HG02798 (cell line): ENCODE measurements at regions not wholly inside any gene's neighbourhood (a gene's known extent, or its start where the extent isn't known, plus 50 kb on each side); places are given as distances from the start of the nearest gene placed in this dataset.
"Not testable (repeated sequence)": the region's sequence is repeated elsewhere in the genome, so short reads cannot be mapped to it uniquely, and the experiment has no call there.

Experiments
- ATAC-seq: cut with Tn5 transposase; IDR thresholded peaks from one replicate; pipeline ENCODE4 v1.9.1; 2021; ENCODE audit warnings: mild to moderate bottlenecking; ENCODE audit not compliant: unreplicated experiment, poor library complexity

GRCh38 chr9:624935-625500, 216.5 kb upstream of the DMRT1 start:
- no peak for ATAC-seq

- ATAC-seq: no peak
These were observed 215.9 kb upstream of the DMRT1 start for GRCh38 chr9:625613-626012.

DNA sequence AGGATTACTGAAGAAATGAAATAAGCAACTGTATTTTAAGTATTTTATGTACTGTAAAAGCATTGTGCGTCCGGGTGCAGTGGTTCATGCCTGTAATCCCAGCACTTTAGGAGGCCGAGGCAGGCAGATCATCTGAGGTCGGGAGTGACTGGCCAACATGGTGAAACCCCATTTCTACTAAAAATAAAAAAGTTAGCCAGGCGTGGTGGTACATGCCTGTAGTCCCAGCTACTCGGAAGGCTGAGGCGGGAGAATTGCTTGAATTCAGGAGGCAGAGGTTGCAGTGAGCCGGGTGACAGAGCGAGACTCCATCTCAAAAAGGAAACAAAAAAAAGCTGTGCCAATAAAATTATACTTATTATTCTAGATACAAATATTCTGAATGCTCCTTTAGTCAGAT, 215.4 kb upstream of the DMRT1 start:
- ATAC-seq: not testable (repeated sequence)

- ATAC-seq: no peak
These were observed 214.9 kb upstream of the DMRT1 start for GRCh38 chr9:626596-626995.

- no peak for ATAC-seq
These were observed 214.0 kb upstream of the DMRT1 start for GRCh38 chr9:627336-627970.

GRCh38 chr9:629146-629545, 212.4 kb upstream of the DMRT1 start:
- no peak for ATAC-seq

DNA sequence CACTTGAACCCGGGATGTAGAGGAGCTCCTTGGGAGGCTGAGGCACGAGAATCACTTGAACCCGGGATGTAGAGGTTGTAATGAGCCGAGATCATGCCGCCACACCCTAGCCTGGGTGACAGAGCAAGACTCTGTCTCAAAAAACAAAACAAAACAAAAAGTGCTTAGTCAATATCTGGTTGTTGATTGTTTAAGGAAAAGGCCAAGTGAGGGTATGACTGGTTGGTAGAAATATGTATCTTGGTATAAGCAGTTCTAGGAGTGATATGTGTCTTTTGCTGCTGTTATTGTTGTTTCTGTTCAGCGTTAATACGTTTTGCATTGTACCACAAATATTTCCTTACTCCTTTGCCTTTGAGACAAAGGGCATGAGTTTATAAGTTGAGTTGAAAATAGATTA, 210.7 kb upstream of the DMRT1 start:
- ATAC-seq: no peak

DNA sequence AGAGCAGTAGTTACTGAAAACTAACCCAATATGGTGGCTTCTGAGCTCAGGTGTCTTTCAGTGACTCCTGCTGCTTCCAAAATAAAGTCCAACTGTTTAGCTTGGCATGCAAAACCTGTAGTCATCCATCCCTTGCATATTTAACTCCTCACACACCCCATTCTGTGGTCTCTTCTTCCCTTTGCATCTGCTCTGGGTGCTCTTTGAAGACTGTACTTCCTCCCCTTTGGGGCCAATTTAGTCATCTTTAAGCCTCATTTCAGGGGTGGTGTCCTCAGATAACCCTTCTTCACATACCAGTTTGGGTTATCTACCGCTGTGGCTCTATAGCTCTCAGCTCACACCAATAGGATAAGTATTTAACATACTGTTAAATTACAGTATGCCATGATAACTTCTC, 209.9 kb upstream of the DMRT1 start:
- no peak for ATAC-seq

DNA sequence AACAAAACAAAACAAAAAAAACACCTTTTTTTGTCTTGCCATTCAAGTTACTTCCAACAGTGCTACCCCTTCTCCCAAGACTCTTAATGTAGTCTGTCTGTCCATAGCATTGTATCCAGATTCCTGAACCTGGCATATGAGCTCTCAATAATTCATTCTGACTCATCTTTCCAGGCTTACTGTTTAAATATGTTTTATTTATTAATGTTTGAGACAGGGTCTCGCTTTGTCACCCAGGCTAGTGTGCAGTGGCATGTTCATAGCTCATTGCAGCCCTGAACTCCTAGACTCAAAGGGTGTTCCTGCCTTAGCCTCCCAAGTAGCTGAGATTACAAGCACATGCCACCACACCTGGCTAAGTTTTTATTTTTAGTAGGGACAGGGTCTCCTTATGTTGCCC, 208.0 kb upstream of the DMRT1 start:
- ATAC-seq: no peak

DNA sequence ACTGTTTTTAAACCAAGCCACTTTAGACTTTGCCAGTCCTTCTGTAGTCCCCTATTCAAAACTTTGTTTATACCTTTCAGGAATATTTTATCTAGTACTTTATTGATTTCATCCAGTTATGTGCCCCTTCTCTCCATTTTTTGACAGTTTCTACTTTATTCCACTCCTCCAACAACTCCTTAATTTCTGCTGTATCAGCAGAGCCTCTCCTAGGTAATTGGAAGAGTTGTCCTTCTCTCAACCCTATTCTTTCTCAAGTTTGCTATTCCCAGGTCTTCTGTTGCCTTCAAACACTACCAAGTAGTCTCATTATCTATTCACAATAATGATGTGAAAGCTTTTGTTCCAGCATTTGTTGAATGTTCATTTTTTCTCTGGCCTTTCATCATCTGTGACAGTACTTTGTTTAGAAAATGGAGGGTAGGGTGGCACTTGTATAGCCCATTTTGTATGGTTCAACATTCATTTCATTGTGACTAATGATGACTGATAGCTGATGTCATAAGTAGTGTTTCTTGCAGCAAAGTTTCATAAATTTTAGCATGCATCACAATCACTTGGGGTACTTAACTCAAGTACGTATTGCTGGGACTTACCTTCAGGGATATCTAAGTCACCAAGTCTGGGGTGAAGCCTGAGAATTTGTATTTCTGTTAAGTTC, 204.4 kb upstream of the DMRT1 start:
- ATAC-seq: no peak

- ATAC-seq: no peak
These were observed 203.3 kb upstream of the DMRT1 start for GRCh38 chr9:638152-638551.

GRCh38 chr9:642014-642413, 199.5 kb upstream of the DMRT1 start:
- no peak for ATAC-seq

DNA sequence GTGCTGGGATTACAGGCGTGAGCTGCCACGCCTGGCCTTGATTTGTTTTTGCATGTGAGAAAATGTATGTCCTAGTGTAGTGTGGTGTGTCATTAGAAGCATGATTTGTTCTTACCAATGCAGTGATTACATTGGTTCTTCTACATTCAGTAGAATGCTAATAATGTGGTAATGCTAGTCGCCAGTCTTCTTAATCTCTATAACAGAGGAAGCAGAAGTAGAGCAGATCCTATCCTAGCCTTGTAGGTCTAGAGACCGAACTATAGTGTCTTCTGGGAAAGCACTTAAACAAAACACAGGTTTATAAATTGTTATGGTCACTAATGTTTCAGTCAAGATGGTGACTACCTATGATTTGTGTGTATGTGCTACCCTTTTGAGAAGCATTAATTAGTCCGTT, 197.5 kb upstream of the DMRT1 start:
- no peak for ATAC-seq

DNA sequence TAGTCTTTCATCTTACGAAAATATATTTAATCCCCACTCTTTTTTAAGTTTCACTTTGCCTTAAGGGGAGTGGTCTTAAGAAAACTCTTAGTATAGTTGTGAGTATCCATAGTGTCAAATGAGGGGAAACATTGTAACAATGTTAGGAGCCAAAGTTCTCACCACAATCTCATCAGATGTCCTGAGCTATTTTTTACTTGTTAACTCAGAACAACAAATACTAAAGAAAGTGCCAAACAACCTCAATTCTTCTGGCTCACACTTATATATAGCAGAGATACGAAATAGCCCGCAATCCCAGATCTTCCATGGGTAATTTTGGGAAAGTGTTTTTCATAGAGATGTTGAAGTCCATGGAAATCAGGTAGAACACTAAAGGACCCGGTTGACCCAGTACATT, 194.0 kb upstream of the DMRT1 start:
- no peak for ATAC-seq

DNA sequence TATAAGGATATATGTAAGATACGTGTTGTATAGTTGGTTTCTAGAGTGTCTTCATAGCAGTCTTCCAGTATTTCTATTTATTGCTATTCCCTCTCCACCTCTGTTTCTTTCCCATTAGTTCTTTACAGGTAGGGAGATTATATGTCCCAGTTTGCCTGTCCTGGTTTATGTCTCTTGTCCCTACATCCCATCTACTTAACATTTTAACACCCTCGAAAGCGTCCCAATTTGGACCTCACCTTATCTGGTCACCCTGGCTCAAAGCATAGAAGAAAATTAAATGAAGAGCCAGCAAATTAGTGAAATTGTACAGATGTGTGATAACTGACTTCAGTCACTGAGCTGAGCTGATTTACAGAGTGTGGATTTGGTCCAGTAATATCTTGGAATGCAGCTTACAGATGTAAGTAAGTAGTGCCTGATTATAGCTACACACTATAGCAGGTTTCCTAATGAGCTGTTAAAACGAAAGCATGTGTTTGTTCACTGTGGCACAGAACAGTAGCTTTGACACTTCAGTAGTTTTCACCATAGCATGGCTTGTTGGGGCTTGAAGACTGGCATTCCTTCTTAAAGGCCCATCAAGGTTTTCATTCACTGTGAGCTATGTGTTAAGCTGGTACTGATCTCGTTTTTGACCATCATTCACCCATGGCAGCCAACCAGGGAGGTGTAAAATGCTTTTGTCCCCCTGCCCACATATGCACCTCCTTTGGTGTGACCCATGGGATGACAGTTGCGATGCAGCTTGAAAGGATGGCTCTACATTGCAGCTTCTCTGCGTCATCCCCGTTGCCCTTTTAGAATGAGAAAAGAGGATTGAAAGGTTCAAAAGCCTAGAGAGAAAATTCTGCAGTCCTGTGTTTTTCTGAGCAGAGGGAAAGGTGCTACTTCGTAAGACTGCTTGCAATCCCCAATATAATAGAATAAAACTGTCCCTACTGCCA, 192.1 kb upstream of the DMRT1 start:
- ATAC-seq: no peak

DNA sequence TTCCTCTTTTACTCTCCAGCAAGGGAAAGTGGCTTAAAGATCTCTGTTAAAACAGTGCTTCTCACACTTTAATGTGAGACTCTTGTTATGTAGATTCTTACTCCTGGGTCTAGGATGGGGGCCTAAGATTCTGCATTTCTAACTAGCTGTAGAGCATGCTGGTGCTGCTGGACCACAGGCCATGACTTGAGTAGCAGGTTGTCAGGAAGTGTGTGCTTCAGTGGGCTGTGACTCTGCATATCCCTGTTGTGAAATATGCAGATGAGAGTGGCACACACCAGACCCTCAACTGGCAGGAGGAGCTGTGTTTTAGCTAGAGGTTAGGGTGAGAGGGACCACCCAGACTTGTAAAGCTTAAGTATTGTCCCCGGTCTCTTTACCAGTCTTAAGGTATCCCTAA, 191.1 kb upstream of the DMRT1 start:
- ATAC-seq: no peak

GRCh38 chr9:651371-651770, 190.1 kb upstream of the DMRT1 start:
- no peak for ATAC-seq

DNA sequence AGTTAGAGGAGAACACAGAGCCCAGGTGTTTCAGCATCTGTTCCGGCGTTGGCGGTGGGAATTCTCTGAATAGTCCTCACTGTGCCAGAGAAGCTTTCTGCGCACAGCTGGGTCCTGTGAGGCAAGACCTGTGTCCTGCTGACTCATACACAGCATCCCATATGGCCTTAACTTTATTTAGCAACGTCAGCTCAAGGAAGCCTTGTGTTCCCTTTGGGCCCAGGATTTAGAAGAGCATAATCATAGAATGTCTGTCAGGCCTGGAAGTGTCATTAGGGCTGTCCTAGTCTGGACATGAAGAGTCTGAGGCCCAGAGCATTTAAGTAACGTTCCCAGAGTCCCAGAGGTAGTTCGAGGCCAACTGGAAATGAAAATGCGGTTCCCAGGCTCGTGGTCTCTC, 188.6 kb upstream of the DMRT1 start:
- no peak for ATAC-seq

DNA sequence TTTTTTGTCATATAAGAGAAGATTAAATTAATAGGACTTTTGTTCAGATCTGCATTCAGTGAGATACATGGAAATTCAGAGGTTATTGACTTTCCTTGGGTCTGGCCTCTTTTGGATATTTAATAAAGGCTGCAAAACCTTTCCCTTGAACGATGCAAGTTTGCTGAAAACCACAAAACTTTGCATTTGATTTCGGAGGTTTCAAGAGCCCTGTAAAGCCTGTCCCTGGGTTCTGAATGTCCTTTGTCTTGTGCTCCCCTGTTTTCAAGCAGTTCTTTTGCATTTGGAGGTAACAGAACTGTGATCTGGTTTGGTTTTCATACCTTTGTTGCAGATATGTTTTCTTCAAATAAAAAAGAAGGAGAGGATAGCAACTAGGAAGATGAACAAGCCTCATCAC, 188.1 kb upstream of the DMRT1 start:
- ATAC-seq: no peak

- no peak for ATAC-seq
These were observed 187.6 kb upstream of the DMRT1 start for GRCh38 chr9:653856-654387.

GRCh38 chr9:655875-656274, 185.6 kb upstream of the DMRT1 start:
- no peak for ATAC-seq
